ENCODE measurements at regions not wholly inside any gene's neighbourhood (a gene's known extent, or its start where the extent isn't known, plus 50 kb on each side); places are given as distances from the start of the nearest gene placed in this dataset.

DNA sequence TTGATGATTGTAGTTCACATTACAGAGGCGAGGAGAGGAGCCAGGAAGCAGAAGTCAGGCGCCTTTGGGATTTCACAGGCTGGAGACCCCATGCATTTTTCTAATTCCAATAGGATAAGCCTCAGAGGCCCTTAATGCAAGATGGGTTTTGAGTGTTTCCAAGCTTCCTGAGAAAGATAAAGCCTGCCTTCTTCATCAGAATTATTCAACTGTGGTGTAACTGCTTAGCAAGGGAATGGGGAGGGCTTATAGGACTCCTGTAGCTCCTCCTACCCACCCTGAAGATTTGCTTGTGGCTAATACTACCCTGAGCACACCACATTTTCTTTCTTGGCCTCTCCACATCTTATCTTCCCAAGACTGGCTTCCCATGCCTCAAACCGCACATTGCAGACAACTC, 151.1 kb upstream of the ISX start:
- DNase-seq, result peak; percentile 12

DNA sequence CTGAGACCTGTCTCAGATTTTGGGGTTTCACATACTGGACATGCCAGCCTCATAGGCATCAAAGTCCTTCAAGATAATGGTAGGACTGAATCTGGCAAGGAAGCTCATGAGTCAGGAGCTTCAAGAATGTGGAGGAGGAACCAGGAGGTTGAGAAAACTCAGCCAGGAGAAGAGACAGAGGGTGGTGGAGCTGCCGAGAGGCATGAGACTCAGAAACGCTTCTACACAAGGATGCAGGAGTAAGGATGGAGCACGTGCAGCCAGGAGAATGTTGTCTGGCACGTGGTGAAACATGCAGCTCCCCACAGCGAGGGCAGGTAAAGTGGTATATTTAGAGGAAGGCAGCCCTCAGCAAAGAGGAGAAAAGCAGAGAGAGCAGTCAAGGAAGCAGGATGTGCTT, 148.7 kb upstream of the ISX start:
- no peak for DNase-seq

DNA sequence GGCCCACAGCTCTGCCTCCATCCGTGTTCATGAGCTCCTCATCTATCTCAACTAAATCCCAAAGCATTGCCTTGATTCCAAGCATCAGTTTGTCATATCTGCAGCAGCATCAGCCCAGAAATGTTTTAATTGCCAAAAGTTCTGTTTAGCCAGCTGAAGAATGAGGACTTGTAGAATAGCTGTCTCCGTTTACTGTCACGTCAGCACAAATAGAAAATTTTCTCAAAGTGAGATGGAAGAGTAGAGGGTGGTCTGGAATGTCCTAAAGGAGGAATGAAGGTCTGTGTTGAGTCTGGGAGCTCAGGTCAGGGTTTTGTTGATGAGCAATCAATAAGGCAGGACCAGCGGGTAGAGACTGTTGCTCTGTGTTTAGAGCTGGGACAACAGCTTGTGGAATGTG, 134.9 kb upstream of the ISX start:
- DNase-seq, result no peak

DNA sequence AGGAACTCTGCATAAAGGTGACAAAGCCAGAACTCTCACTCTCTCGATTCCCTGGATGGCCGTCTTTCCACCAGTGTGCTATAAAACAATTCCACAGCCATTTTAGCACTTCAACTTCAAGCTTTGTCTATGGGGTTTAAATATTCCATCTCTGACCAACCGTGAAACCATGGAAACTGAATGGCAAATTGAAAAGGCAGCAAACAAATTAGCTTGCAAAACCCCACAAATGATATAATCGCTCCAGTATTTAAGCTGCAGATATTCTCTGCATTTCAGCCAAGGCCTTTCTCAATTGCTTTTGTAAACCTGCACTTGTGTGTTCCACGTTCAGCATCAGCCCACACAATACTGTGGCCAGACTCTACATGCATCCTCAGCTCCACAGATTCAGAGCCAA, 131.7 kb upstream of the ISX start:
- no peak for DNase-seq

DNA sequence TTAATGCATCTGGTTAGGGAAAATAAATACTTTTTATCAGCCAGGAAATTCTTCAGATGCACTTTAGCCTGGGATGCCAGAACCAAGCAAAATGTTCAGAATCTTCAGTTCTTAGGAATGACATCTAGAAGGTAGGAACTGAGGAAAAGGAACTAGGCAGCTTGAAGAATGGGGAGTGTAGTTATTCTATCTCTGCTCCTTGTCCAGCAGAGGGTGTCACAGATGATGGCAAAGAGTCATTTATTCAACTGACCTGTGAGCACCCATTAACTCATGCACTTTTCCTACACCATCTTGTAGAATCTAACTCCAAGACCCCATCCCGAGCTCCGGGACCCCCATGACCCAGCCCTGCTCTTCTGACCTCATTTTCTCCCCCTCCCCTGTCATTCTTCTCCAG, 122.1 kb upstream of the ISX start:
- DNase-seq, result no peak

DNA sequence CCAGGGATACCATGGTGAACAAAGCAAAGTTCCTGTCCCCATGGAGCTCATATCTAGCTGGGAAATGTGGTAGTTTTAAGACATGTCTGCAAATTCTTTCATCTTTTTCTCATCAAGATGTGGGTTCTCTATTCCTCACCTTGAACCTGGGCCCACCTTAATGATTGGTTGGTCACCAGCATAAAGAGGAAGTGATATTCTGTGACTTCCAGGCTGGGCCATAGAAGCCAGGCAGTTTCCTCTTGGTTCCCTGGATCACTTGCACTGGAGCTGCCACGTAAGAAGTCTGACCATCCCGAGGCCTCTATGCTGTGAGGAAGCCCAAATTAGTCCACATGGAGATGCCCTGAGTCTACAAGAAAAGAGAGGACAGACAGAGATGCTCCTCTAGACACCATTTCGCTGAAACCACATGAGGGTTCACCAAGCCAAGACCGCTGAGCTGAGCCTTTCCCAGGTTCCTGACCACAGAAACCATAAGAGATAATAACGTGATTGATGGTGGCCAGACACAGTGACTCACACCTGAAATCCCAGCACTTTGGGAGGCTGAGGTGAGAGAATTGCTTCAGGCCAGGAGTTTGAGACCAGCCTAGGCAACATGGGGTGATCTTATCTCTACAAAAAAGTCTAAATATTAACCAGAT, 119.5 kb upstream of the ISX start:
- DNase-seq, result no peak

DNA sequence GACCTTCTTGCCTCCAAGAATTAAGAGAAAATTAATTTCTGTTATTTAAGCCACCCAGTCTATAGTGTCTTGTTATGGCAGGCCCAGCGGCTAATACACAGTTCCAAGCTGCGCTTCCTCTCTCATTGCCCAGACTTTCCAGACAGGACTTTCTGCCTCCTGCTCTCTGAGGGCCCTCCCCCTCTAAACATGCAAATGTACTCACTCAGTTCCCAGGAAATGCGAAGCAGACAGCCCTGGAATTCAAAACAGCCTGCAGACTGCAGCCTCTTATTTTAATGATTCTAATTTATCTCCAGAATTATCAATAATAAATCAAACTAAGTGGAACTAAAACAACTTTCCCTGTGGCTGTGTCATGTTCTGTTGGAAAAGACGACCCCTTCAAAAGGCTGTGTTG, 115.5 kb upstream of the ISX start:
- DNase-seq, result no peak

DNA sequence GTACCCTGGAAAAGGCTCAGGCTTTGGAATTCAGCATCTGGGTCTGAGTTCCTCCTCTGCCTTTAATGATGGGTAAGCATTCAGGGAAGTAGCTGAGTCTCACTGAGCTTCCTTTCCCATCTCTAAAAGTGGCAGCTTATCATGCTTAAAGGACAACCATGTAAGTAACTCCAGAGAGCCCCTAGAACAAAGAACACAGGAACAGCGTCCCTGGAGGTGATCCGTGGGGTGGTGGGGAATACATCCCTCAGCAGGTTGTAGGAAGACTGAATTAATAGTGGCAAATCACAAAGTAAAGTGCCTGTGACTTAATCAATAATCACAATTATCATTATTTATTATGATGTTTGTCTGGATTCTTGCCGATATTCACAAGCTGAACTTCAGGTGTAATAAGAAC, 114.7 kb upstream of the ISX start:
- DNase-seq, result no peak

DNA sequence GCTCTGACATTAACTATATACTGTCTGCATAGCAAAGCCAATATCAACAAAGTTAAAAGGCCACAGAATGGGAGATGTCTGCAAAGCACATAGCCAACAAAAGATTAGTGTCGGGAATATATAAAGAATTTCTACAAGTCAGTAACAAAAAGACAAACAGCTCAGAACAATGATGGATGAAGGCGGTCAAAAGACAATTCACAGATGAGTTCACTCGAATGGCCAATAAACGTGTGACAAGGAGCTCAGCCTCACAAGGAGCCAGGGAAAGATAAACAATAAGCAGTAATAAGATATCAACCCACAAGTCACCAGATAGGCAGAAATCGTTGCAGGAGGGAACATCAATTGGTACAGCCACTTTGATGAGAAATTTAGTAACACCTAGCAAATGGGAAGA, 106.0 kb upstream of the ISX start:
- DNase-seq, result no peak

DNA sequence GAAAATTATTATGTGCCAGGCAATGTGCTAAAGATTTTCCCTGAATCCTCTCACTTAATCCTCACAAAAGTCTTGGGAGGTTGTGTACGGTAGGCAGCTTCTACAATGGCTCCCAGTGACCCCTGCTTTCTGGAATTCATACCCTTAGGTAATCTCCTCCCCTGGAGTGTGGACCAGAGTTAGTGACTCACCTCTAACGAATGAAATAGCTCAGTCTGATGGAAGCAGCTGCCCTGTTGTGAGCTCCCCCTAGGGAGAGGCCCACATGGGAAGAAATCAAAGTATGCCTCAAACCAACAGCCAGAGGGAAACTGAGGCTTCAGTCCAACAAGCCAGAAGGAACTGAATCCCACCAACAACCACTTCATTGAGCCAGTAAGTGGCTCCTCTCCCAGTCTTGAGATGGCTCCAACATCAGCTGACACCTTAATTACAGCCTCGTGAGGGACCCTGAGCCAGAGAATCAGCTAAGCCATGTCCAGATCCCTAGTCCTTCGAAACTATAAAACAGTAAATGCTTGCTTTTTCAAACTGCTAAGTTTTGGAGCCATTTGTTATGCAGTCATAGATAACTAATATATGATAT, 98.9 kb upstream of the ISX start:
- peak; percentile 47 for DNase-seq

DNA sequence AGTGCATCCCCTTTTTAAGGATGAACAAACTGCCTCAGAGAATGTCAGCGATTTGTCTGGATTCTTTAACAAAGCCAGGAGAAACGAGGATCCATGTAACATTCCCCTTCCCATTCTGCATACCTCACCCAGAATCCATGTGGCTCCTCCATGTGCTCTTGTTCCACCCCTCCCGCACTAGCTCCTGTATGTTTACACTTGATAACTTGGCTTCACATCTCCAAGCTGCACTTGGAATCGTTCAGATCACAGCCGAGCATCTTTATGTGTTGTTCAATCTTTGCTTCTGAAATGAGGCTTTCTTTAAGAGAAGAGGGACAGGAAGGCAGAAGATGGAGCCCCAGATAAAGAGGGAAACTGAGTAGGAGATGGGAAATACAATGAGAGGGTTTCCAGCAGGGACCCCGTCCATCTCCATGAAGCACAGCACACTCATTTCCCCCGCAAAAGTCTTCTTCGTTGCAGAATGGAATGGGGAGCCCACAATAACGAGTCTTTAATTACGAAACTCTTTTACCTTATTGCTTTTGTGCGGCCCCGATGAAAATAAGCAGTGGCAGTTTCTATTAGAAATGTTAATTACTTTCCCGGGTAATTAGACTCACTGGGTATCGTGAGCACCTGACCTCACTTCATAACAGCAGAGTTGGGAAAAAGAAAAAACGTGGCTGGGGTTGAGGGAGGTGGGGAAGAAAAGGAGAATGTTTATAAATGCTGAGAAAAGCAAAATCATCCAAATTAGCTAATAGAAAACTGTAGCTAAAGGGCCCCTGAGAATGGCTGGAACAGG, 96.8 kb upstream of the ISX start:
- no peak for DNase-seq

DNA sequence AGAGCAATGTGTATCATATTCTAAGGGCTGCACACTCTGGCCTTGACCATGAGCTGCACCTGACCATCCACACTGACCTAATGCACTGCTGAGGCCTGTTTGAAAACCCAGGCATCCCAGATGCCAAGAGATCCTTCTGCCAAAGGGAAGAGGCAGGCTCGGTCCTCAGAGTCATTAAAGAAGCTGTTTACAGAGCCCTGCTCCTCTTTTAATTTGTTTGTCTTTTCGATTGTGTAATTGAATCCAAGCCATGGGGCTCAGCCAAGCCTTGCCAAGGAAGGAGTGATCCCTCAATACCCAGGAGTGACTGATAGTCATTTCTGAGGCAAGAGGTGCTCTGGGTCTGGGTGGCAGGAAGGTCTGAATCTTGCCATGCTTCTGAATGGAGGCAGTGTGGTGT, 94.5 kb upstream of the ISX start:
- no peak for DNase-seq

DNA sequence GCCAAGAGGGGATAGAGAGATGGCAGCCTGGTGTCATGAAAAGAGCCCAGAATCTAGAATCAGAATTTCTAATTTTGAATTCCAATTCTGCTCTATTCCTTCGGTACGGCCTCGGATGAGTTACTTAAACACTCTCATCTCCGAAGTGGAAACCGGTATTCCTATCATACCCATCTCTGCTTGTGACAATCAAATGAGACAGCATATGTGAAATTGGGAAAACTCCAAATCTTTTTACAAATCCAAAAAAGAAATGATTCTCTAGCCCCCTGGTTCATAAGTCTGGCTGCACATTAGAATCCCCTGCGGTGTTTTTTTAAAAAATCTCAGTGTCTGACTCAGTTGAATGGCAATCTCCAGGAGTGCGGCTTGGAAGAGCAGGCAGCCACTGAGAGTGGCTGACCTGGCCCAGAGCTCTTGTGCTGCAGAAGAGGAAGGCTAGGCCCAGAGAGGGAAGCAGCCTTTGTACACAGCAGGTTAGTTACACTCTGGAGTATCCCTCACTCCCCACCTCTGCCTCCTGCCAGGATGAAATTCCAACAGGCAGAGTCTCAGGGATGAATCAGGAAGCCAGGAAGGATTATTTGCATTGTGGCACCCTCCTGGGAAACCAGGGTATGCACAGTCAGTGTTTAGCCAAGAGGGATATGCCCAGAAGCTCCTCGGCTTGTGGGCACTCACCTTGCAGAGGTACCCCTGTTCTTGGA, 93.6 kb upstream of the ISX start:
- DNase-seq, result no peak

DNA sequence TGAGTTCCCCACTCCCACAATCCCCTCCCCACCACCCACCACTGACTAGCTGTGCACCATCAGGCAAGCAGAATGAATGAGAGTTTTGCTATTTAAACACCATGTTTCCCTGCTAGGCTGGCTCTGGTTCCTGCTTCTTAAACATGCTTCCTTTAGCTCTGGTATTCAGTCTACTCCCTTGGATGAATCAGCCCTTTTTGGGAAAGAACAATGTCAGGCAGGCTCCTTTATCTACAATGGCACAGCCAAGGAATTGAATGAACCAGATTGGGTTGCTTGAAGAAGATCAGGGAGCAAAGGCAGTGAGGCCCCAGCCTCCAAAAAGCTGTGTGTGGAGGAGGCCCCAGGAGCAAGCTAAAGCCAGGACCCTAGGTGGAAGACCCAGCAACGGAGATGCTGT, 92.9 kb upstream of the ISX start:
- DNase-seq, result peak; percentile 4

DNA sequence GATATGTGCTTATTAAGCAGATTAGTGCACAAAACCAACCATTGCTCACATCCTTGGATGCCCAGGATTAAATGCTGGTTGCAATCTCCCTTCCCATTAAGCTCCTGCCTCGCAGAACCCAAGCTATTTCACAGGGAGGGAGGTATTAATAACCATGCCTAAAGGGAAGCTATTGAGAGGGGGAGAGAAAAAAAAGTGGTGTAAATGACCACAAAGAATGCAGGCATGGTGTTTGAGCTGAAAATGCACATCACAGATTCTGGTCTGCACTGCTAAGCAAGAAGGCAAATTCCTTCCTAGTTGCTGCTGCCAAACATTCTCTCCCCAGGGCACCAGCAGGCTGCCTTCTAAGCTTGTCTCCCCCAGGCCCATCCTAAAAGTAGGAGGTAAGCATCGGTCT, 92.0 kb upstream of the ISX start:
- peak; percentile 4 for DNase-seq

DNA sequence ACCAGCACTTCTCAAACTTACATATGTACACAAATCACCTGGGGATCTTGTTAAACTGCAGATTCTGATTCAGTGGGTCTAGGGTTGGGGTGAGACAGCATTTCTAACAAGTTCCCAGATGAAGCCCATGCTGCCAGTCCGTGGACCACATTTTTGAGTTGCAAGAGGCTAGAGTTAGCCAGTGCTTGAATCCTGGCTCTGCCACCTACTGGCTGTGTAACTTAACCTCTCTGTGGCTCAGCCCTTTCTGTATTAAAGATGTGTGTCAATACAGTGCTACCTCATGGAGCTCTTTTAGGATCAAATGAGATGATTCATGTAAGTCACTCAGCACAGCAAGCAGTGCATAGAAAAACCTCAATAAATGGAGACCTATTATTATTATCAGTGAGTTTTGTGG, 90.2 kb upstream of the ISX start:
- DNase-seq, result no peak

DNA sequence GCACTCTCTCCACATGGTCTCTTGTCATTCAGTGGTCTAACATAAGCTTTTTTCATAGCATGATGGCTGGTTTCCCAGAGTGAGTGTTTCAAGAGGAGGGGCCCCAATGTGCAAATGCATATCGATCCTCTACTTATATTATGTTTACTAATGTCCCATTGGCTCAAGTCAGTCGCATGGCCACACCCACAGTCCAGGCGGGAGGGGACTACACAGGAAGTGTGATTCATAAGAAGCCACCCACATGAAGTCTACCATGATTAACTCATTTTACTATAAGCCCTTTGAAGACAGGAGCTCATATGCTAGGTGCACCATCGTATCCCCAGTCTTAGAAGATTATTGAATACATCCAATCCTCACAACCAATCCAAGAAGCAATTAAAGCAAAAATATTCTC, 89.5 kb upstream of the ISX start:
- DNase-seq, result no peak

DNA sequence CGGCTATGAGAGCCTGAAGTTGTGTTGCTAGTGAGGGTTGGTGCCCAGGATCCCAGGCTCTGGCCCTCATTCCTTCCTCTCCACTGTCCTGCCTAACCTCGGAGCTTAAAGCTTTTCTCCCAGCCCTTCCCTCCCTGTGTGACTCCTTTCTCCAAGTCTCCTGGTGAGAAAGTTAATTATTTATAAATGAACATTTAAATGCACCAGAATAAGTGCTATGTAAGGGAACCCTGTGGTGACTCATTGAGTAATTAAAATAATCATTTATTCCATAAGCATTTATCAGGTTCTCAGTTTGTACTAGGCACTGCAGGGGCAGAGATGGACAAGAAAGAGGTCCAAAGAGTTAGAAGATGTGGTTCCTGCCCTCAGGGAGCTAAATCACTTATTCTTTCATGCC, 89.1 kb upstream of the ISX start:
- no peak for DNase-seq

DNA sequence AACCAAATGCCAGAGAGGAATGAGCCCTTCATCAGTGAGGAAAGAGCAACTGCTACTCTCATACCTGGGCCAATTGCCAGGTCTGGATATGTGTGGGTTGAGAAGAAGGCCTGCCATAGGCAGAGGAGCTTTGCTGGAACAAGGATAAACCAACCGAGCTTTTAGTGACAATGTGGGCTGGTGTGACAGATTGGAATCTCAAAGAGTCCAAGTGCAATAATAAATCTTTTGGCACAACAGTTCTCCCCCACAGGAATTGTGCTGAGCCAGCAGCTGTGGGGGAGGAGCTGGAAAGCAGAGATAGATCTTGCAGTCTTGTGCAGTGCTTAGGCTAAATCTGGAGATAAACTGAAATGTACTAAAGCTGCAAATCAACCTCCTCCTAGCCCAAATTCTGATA, 79.4 kb upstream of the ISX start:
- DNase-seq, result no peak

DNA sequence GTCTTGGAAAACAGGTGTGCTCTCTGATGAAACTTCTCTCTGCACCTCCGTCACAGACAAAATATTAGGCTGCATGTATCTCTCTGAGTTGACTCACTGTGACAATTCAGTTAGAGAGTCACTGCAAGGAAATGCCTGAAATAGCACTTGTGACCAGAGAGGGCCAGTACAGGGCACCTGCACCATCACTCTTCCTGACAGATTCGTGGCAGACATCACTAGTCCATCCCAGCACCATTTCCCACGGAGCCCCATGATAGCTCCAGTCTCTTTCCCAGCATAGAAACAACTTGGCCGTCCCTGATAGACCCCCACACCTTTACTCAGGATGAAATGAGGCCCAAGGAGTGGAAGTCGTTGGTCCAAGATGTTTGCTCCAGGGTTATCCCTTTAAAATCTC, 73.3 kb upstream of the ISX start:
- DNase-seq, result no peak

DNA sequence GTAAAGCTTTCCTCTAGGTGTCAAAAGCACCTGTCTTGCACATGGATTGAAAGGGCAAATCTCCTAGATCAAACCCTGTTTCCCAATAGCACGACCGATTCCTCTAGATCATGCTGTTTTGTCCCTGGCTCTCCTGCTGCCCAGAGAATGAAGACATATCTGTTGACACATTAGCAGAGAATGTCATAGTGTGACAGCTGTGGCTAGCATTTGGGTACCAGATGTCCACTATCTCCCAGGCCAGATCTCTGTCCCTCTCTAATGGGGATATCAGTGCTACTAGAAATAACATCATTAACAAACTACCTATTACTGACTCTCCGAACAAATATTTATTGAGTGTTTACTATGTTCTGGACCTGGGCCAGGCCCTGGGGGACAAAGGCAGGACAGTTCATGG, 72.4 kb upstream of the ISX start:
- DNase-seq, result no peak

DNA sequence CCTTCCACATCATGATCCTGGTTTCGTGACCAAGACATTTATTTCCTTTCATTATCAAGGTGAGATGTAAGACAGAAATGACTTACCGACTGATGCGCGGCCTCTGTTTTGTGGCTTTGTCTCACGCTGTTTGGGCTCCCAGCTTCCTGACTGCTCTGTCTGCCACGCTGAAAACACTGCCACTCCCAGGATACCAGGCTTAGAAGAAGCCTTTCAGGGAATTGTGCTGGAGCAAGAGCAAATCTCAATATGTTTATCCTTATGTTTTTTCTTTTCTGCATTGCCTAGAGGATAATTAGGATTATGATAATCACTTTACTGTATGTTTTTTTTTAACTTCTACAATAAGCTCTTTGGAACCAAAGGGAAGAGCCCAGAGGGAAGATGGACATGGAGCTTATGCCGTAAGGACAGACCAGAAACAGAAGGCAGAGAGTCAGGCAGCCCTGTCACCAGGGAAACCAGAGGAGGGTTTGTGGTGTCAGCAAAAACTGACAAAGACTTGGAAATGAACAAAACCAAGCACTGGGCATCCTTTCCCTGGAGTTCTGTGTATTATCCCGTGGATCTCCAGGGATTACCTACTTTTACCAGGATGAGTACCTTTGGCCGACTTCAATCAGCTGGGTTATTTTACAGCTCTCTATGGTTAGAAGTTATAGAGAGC, 68.2 kb upstream of the ISX start:
- no peak for DNase-seq

DNA sequence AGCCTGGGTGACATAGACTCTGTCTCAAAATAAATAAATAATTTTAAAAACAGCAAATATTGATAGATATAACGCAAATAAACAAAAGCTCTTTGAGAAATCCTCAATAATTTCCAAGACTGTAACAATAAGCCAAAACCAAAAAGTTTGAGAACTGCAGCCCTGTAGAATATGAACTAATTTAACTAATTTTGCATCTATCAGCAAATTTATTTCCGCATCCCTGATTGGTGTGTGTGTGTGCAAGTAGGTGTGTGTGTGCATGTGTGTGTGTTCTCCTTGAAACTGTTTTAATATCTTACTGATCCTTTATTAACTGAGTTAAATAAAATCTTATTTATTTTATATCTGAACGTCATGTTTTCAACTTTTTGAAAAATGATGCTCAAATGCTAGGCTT, 67.0 kb upstream of the ISX start:
- DNase-seq, result no peak
